SKM-1 (cell line): ENCODE measurements at regions not wholly inside any gene's neighbourhood (a gene's known extent, or its start where the extent isn't known, plus 50 kb on each side); places are given as distances from the start of the nearest gene placed in this dataset.
A peak's percentile ranks its signal among the peaks of the same experiment; 100 is the strongest.

Source experiments
- DNase-seq: peaks from one replicate; lab custom pipeline; 2025; ENCODE audit not compliant: unreplicated experiment; lab: John Stamatoyannopoulos, UW

DNA sequence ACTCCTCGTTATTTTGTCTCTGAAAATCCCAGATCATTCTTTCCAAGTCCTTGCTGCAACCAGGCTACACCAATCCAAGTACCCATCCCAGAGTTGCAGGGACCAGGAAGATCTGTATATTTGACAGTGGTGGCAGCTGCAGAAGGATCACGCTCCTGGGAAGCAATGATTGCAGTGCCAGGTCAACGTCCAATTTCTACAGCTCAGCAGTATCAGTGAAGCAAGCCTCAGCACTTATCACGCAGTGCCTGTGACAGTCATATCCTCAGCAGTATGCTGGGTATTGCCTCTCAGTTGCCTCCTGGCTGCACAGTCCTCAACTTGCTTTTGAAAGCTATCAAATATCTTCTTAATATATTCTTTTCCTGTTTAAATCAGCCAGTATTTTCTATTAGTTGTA, 66.7 kb downstream of the BARHL2 start:
- DNase-seq: no peak

DNA sequence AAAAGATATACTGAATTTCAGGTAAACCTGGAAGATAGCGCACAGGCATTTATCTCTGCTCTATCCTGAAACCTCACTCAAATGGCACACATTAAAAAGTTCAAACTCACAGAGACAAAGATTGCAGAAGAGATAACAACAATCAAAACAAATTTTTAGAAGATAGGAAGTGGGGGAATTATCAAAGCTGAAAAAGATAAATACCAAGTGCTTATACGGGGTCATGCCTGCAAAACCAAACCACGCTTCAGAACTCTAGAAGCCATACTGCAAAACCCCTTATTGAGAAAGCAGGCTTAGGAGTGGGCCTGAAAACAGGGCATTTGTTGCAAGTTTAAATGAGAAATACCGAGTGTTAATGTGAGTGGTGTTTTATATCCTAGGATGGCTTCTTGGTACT, 76.8 kb downstream of the BARHL2 start:
- no peak for DNase-seq

DNA sequence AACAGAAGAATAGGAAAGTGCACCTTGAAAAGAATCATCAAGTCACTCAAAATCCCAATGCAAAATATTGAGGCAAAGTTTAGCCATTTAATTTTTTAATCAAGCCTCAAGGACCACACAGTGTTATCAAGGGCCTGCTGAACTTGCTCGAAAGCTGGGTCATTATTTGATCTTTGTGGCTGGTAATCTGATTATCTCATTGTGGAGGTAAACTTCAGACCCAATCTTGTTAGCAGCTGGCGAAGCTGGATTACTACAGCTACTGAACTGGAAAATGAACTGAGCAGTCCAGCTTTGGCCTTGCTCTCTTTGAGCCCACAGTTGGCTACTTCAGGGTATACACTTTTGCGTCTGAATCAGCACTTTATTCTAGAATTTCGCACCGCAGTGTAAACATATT, 94.4 kb downstream of the BARHL2 start:
- no peak for DNase-seq

DNA sequence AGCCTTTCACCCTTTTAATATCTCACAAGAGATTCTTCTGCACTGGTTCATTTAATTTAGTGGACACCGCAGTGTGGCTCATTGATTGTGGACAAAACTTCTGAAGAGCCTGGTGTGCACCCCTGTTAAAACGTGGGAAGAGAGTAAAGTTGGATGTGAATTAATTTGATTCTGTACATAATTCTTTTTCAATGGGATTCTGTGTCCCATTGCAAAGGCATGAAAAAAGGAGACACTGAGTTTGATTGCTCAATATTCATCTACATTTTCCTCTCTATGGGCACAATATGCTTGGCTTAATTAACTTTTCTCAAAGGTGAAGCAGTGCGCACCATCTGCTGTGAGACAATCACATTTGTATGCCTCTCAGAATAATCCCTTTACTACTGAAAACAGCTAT, 95.1 kb downstream of the BARHL2 start:
- no peak for DNase-seq

DNA sequence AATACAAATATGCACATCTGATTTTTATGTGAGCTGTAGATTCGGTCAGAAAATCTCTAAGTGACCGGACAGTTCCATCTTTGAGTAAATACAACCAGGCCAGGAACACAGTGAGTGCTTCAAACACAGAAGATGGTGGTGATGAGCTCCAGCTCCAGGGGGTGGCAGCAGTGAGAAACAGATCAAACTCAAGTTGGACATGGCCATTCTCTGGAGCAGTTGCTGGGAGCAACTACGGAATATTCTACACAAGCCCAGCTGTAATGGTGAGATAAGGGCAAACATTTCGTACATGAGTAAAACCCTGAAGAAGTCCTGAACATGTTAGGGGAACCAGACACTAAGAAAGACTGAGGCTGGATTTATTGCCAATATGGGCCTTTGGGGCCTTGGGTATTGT, 100.7 kb downstream of the BARHL2 start:
- no peak for DNase-seq

DNA sequence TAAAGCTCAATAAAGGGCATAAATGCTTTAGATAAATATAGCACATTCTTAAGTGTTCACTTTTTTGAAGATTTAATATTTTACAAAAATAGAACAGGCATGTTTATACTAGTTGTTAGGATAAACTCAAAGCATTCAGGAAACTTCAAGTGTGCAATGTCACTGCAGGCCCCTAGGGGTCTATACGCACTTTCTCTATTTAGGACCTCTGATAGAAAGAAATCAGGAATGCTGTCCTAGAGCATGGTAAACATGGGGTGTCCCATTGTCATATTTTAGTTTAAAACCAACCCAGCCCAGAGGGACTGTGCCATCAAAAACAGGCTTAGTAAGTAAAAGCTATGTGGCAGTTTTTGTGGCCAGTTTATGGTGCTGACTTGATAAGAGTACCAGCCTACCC, 102.2 kb downstream of the BARHL2 start:
- DNase-seq: no peak

DNA sequence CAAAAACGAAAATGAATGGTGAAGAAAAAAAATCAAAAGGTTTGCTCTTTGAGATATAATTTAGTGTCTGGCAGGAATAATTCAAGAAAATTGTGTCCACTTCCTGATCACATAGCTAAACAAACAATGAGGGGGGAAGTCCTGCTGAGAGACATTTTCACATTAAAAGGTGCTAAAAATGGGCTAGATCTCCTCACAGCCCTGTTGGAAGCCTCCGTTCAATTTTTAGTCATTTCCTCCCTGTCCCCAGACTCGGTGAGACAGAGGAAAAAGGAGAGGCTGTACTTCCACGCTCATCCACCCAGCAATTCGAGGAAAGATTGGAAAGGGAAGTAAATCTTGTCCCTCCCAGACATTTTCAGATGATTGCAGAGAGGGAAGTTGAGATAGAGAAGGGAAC, 103.7 kb downstream of the BARHL2 start:
- DNase-seq: no peak

DNA sequence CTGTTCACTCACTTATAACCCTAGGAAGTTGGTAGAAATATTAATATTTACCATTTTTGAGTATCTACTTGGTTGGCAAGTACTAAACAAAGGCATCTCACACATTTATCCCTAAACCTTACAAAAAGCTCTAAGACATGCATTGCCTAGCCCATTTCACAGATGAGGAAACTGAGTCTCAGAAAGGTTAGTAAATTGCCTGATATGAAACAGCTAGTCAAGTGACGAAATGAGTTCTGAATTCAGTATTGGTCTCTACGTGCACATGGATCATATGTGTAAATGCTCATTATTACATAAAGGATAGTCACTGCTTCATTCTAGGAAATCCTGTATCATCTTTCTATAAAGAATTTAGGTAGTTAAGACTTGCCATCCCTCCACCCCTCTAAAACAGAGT, 105.1 kb downstream of the BARHL2 start:
- DNase-seq: no peak

DNA sequence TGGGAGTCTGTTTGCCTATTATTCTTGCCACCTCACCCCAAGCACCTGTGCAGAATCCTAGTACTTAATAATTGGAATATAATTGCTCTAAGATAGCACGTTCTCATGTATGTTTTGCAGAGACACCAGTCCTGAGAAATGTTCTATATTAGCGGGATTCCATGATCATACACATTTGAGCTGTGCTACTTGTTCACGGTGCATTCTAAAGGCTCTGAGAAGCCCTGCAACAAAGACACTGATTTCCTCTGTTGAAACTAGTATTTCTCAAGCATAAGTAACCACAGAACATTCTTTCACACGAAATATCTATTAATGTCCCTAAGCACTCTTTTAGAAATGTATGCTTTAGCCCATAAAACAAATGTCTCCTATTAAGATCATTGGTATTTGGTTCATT, 109.4 kb downstream of the BARHL2 start:
- no peak for DNase-seq

DNA sequence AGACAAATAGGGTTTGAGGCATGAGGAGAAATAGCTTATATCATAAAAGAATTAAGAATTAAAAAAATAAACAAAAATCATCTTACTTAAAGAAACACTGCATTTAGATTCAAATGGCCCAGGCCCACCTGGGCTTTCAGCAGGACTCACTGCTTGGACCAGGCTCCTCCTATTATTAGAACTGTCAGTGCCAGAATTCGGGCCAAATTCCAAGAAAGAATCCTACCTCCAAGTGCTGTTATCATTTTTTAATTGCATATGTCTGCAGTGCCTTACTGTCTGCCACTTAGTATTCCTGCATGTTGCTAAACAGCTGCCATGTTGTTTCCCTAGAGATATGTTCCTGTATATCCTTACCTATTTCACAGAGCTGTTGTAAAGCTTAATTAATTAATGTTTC, 112.0 kb downstream of the BARHL2 start:
- no peak for DNase-seq

DNA sequence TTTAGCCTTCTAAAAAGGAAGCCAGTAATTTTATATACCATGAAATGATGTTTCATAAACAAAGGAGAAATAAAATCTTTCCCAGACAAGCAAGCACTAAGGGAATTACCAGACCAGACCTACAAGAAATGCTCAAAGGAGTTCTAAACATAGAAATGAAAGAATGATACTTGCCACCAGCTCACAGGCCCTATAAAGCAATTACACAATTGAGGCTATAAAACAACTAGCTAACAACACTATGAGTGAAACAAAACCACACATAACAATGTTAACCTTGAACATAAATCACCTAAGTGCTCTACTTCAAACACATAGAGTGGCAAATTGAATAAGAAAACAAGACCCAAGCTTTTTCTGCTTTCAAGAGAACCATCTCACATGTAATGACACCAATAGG, 123.8 kb downstream of the BARHL2 start:
- DNase-seq: no peak

DNA sequence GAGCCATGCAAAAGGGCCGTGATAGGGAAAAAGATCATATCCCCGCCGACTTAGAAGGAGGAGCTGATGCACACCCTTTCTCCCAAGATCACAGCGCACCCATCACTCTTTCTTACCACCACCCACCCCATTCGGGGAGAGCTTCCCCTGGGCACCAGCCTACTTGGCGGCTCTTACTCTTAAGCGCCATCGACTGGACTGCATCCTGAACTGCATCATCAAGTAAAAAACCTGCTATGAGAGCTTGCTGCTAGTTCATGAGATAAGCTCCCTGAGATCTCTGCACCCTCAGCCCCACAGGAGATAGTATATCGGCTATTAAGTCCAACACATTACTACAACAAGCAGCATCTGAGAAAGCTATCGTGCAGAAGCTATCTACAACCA, 125.1 kb downstream of the BARHL2 start:
- DNase-seq: no peak

DNA sequence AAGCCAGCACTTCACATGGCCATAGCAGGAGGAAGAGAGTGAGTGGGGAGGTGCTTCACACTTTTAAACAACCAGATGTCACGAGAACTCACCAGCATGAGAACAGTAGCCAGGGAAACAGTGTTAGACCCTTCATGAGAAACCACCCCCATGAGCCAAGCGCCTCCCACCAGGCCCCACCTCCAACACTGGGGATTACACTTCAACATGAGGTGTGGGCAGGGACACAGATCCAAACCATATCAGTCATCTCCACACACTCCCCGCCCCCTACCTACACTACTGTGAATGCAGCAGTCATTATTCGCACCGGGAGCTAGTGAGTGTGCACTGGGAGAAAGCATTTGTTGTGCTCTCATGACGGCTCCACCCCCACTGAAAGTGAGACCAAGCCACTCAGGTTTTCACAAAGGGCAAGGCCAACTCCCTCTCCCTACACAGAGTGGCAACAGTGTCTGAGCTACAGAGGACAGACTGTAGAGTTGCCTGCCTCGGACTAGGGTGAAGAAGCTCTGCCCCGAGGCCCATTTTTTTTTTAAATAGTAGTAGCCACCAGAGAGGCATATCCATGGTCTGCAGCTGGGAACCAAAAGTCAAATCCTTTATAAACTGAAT, 125.6 kb downstream of the BARHL2 start:
- no peak for DNase-seq

DNA sequence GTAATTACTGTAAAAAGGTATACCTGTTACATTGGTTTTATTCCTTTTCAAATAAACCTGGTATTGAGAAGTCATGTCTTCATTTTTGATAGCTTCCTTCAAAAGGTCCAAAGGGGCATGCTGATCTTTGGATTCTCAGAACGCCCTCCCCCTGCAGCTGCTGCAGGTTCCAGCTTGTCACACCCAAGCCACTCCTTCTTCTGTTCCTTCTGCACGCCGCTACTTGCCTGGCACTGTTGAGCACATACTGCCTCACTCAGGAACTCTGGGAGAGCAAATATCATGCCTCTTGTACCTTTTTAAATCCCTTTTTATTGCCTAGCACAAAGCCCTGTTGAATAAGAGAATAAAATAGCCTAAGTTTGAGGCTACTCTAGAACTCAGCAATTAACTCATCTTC, 136.9 kb downstream of the BARHL2 start:
- DNase-seq: no peak

DNA sequence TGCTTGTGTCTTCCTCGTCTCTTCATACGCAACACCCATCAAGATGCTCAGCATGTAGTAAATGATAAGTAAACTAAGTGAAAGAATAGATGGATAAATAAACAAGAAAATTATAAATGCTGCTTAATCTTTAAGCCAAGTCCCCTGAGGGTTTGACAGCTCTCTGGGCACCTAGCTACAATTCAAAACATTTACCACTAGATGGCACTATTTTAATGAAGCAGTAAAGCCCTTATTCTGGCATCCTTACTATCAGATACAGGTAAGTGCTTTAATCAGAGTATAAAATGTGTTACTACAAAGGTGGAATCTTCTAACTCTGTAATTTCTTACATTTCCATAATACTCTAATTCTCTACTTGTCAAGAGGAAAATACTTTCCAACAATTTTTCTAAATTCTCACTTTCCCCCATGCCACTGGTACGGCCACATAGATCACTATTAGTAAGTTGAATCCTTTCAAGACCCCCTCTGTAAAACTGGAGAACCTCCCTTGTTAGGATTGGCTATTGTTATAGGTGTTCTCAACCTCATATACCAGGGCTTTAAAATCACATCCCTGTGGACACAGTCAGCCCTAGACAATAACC, 137.8 kb downstream of the BARHL2 start:
- DNase-seq: peak; percentile 39

DNA sequence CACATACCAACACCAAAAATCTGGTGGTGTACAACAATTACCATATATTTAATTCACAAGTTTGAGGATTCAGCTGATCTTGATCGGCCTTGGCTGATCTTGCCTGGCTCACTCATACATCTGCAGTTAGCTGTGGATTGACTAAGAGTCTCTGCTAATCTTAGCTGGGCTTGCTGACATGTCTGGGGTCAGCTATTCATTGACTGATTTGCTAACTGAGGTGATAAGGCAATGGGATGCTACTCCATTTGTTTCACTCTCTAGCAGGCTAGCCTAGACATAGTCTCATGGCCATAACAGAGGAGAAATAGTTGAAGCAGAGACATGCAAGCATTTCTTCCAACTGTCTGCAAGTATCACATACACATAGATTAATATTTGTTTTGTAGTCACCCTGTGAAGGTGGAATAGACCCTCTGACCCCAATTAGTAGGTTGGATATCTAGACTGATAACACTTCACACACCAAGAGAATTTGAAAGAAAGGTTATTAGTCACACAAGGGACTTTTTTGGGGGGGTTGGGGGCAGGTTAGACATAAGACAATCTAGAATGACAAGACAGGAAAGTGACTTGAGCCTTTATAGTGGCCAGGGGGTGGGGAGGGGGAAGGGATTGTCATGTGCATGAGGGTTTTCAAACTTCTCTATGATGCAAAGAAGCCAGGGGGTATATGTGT, 142.3 kb downstream of the BARHL2 start:
- DNase-seq: no peak

DNA sequence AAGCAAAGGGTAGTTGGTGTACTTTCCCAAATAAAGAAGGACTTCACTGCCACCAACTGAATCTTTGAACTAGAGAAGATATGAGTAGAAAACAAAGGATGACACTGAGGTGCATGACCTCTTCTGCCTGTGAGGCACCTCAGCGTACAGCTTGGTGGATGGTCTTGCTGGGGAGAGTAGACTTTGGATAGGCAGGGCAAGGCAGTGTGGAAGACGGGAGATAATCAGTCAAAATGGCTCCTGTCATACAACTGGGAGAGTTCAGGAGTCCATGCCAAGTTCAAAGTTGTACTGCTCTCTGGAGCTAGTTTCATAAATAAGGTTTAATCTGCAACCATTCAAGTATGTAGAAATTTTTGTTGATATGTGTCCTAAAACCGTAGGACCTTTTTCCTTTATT, 143.4 kb downstream of the BARHL2 start:
- DNase-seq: no peak

DNA sequence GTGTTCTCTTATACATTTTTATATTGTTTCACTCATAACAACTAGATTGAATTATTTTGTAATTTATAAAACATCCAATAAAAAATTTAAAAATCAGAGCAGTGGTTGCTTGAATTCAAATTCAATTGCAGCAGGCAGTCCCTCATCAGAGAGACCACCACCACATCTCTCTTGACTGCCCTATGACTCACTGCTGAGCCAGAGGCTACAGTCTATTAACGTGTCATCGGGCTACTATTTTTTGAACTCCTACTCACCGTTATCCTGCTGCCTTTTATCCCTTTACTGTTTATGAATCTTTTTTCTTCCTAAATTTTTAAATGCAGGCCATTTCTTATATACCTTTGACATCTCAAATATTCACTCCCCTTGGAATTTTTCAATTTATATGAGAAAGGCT, 144.7 kb downstream of the BARHL2 start:
- no peak for DNase-seq

DNA sequence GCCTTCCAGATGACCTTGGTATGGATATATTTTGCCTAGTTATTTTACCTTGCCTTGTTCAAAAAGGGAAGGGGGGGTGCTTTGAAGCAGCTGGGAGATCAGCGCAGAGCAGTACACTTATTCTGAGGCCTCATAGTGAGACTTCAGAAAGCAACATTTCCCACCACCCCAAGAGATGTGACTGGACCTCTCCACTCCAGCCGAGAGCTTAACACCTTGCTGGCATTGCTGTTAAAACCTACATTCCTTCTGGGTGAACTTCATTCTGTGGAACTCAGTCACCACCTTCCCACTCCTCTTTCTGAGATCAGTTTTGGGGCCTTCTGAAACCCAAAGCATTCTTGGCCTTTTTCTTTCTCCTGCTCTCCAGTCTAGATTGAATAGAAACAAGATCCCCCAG, 148.7 kb downstream of the BARHL2 start:
- DNase-seq: no peak

DNA sequence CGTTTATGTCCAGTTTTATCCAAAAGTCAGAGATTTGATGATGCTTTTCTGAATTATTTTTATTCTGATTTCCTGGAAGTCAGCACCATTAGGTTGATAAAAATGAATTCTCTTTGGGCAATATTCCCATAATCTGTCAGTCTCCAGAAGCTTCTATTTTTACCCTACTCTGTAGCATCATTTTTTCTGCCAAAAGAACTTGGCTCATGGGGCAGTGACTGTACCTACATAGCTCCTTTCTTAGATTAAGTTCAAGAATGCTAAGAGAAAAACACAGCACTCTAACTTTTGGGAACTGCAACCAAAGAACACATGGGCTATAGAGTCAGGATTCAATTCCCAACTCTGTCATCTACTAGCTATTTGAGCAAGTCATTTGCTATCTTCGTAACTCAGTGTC, 152.9 kb downstream of the BARHL2 start:
- DNase-seq: no peak

DNA sequence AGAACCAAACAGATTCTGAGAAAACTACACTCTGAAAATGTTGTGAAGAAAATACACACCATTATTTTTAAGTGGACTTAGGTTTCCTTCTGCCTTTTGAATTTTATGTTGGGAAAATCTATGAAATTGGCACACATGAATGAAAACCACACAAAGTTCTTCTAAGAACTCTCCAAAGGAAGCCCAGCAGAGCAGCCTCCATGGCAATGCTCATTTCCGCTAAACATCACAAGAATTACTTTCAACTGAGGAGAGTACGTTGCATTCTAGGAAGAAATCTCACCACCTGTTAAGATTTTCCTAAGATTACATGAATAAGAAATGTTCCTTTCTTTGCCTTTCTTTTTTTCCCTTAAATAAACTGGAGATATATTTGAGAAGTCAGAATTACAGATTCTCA, 154.2 kb downstream of the BARHL2 start:
- no peak for DNase-seq

DNA sequence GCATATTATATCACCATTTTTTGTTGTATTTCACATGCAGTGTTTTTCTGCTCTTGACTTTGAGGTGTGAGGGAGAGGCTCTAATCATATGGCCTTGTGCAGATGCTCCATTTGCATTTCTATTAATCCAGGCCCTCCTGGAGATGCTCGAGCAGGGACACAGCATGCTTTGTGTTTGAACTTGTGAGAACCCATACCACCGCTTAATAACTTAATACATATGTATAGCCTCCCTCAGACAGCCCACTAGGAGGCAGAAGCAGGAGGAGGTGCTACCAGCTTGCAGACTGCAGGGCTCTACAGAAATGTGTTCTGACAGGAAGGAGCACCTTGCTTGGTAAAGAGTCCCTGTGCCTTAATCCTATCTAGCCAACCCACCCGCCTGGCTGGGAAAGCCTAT, 155.2 kb downstream of the BARHL2 start:
- no peak for DNase-seq
